ENCODE measurements at regions not wholly inside any gene's neighbourhood (a gene's known extent, or its start where the extent isn't known, plus 50 kb on each side); places are given as distances from the start of the nearest gene placed in this dataset.

DNA sequence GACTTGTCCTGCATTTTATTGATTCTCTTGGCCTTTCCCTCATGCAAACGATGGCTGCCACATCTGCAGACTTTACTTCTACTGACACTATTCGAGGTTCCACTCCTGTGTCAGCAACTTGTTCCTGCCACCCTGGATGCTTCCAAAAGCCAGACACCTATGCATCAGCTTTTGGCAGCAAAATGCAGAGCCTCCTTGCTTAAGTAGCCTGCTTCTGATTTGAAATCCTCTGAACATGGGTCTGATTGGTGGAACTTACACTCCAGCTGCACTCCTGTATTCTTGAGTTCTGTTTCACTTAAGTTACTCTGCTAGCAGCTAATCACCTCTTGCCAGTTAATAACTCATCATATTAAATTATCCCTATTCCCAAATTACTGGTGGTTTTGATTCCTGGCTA, 152.1 kb upstream of the FMN2 start:
- DNase-seq (ENCODE audit: insufficient read length, low spot score, missing footprints): no peak
- peaks cover 11% of the 10 kb centered on the region for H3K4me1 ChIP-seq (ENCODE audit: insufficient read depth, low read length)
- H3K27ac ChIP-seq (ENCODE audit: low read depth, low read length): peak overlapping the region; percentile 41
- TF ChIP-seq, protein P1, sequence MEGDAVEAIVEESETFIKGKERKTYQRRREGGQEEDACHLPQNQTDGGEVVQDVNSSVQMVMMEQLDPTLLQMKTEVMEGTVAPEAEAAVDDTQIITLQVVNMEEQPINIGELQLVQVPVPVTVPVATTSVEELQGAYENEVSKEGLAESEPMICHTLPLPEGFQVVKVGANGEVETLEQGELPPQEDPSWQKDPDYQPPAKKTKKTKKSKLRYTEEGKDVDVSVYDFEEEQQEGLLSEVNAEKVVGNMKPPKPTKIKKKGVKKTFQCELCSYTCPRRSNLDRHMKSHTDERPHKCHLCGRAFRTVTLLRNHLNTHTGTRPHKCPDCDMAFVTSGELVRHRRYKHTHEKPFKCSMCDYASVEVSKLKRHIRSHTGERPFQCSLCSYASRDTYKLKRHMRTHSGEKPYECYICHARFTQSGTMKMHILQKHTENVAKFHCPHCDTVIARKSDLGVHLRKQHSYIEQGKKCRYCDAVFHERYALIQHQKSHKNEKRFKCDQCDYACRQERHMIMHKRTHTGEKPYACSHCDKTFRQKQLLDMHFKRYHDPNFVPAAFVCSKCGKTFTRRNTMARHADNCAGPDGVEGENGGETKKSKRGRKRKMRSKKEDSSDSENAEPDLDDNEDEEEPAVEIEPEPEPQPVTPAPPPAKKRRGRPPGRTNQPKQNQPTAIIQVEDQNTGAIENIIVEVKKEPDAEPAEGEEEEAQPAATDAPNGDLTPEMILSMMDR (IDR thresholded peaks at IDR 0.05; ENCODE audit: extremely low read depth, low read depth, low read length): no peak
- H2AFZ ChIP-seq (ENCODE audit: low read length): peak overlapping the region; percentile 23
- no peaks in the 10 kb centered on the region for H3K27me3 ChIP-seq (ENCODE audit: insufficient read depth, low read length)
- no peaks in the 10 kb centered on the region for H3K79me2 ChIP-seq (ENCODE audit: insufficient read depth, low read length)
- no peaks in the 10 kb centered on the region for H3K9me3 ChIP-seq (ENCODE audit: low read depth, low read length)
- no peak overlapping the region for H3K4me3 ChIP-seq (ENCODE audit: insufficient read depth, low read length)
- H3K4me2 ChIP-seq (ENCODE audit: insufficient read depth, low read length): peak overlapping the region; percentile 9
- H4K20me1 ChIP-seq (ENCODE audit: insufficient read depth, low read length): no peaks in the 10 kb centered on the region
- H3K36me3 ChIP-seq (ENCODE audit: insufficient read depth, low read length): no peaks in the 10 kb centered on the region

DNA sequence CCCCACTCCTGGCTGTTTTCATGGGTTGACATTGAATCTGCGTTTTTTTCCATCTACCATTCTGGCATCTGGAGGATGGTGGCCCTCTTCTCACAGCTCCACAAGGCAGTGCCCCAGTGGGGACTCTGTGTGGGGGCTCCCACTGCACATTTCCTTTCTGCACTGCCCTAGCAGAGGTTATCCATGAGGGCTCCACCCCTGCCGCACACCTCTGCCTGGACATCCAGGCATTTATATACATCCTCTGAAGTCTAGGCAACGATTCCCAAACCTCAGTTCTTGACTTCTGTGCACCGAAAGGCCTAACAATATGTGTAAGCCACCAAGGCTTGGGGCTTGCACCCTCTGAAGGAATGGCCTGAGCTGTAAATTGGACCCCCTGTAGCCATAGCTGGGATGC, 147.9 kb upstream of the FMN2 start:
- H3K27me3 ChIP-seq (ENCODE audit: insufficient read depth, low read length): peaks cover 2% of the 10 kb centered on the region
- no peak overlapping the region for H3K4me2 ChIP-seq (ENCODE audit: insufficient read depth, low read length)
- TF ChIP-seq, protein P1 (IDR thresholded peaks at IDR 0.05; ENCODE audit: extremely low read depth, low read depth, low read length): no peak
- no peaks in the 10 kb centered on the region for H3K9me3 ChIP-seq (ENCODE audit: low read depth, low read length)
- H3K4me3 ChIP-seq (ENCODE audit: insufficient read depth, low read length): no peak overlapping the region
- no peaks in the 10 kb centered on the region for H4K20me1 ChIP-seq (ENCODE audit: insufficient read depth, low read length)
- no peak overlapping the region for H2AFZ ChIP-seq (ENCODE audit: low read length)
- no peaks in the 10 kb centered on the region for H3K36me3 ChIP-seq (ENCODE audit: insufficient read depth, low read length)
- peaks cover 11% of the 10 kb centered on the region for H3K4me1 ChIP-seq (ENCODE audit: insufficient read depth, low read length)
- DNase-seq (ENCODE audit: insufficient read length, low spot score, missing footprints): no peak
- no peak overlapping the region for H3K27ac ChIP-seq (ENCODE audit: low read depth, low read length)
- H3K79me2 ChIP-seq (ENCODE audit: insufficient read depth, low read length): no peaks in the 10 kb centered on the region

DNA sequence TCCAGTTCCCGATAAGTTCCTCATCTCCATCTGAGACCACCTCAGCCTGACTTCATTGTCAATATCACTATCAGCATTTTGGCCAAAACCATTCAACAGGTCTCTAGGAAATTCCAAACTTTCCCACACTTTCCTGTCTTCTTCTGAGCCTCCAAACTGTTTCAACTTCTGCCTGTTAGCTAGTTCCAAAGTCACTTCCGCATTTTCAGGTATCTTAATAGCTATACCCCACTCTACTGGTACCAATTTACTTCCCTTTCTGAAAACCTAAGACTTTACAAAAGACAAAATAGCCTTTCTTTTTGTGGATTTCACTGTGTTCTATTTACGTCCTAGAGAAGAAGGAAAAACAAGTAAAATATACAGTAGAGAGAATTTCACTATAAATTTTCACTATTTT, 147.0 kb upstream of the FMN2 start:
- no peaks in the 10 kb centered on the region for H4K20me1 ChIP-seq (ENCODE audit: insufficient read depth, low read length)
- no peaks in the 10 kb centered on the region for H3K9me3 ChIP-seq (ENCODE audit: low read depth, low read length)
- peaks cover 5% of the 10 kb centered on the region for H3K4me1 ChIP-seq (ENCODE audit: insufficient read depth, low read length)
- no peak for DNase-seq (ENCODE audit: insufficient read length, low spot score, missing footprints)
- no peak overlapping the region for H3K4me2 ChIP-seq (ENCODE audit: insufficient read depth, low read length)
- no peak overlapping the region for H3K4me3 ChIP-seq (ENCODE audit: insufficient read depth, low read length)
- TF ChIP-seq, protein P1 (IDR thresholded peaks at IDR 0.05; ENCODE audit: extremely low read depth, low read depth, low read length): no peak
- peaks cover 2% of the 10 kb centered on the region for H3K27me3 ChIP-seq (ENCODE audit: insufficient read depth, low read length)
- no peak overlapping the region for H2AFZ ChIP-seq (ENCODE audit: low read length)
- H3K27ac ChIP-seq (ENCODE audit: low read depth, low read length): no peak overlapping the region
- no peaks in the 10 kb centered on the region for H3K36me3 ChIP-seq (ENCODE audit: insufficient read depth, low read length)
- H3K79me2 ChIP-seq (ENCODE audit: insufficient read depth, low read length): no peaks in the 10 kb centered on the region

DNA sequence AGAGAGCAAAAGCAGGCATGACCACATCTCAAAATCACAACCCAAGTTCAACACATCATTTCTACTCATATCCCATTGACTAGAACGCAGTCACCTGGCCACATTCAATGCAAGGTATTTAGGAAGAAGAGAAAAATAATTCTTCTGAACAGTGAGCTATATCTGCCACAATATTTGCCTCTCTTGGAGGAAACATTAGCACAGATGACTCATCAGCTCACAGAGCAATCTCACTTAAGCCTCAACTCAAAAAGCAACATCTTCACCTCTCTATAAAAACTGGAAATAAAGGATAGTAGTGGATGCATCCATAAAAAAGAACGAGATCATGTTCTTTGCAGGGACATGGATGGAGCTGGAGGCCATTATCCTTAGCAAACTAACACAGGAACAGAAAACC, 143.9 kb upstream of the FMN2 start:
- Histone ChIP-seq H3K4me3 (ENCODE audit: insufficient read depth, low read length) (no peak overlapping the region), H3K4me2 (ENCODE audit: insufficient read depth, low read length) (no peak overlapping the region), H3K9me3 (ENCODE audit: low read depth, low read length) (no peaks in the 10 kb centered on the region), H4K20me1 (ENCODE audit: insufficient read depth, low read length) (no peaks in the 10 kb centered on the region), H3K27me3 (ENCODE audit: insufficient read depth, low read length) (peaks cover 2% of the 10 kb centered on the region), H3K4me1 (ENCODE audit: insufficient read depth, low read length) (no peaks in the 10 kb centered on the region), H2AFZ (ENCODE audit: low read length) (no peak overlapping the region), H3K79me2 (ENCODE audit: insufficient read depth, low read length) (no peaks in the 10 kb centered on the region), H3K27ac (ENCODE audit: low read depth, low read length) (no peak overlapping the region), H3K36me3 (ENCODE audit: insufficient read depth, low read length) (no peaks in the 10 kb centered on the region)
- peak; percentile 89 for DNase-seq (ENCODE audit: insufficient read length, low spot score, missing footprints)
- TF ChIP-seq, protein P1 (IDR thresholded peaks at IDR 0.05; ENCODE audit: extremely low read depth, low read depth, low read length): no peak

Data from osteoblast (primary cell).